ENCODE measurements at regions not wholly inside any gene's neighbourhood (a gene's known extent, or its start where the extent isn't known, plus 50 kb on each side); places are given as distances from the start of the nearest gene placed in this dataset.

- DNase-seq, result no peak
These were observed 155.1 kb upstream of the SMIM23 start for GRCh38 chr5:171630350-171631065.

- no peak for DNase-seq
These were observed 153.0 kb upstream of the SMIM23 start for GRCh38 chr5:171632616-171633015.

- no peak for DNase-seq
These were observed 151.7 kb upstream of the SMIM23 start for GRCh38 chr5:171633776-171634470.

GRCh38 chr5:171634511-171634910, 151.1 kb upstream of the SMIM23 start:
- DNase-seq, result no peak

GRCh38 chr5:171635028-171635427, 150.6 kb upstream of the SMIM23 start:
- DNase-seq, result no peak

- no peak for DNase-seq
These were observed 149.9 kb upstream of the SMIM23 start for GRCh38 chr5:171635561-171636245.

- DNase-seq, result no peak
These were observed 147.8 kb upstream of the SMIM23 start for GRCh38 chr5:171637811-171638210.

- DNase-seq, result no peak
These were observed 146.4 kb upstream of the SMIM23 start for GRCh38 chr5:171639205-171639621.

- no peak for DNase-seq
These were observed 145.7 kb upstream of the SMIM23 start for GRCh38 chr5:171639966-171640365.

- no peak for DNase-seq
These were observed 145.1 kb upstream of the SMIM23 start for GRCh38 chr5:171640480-171640879.

GRCh38 chr5:171641891-171642290, 143.7 kb upstream of the SMIM23 start:
- no peak for DNase-seq

- no peak for DNase-seq
These were observed 142.7 kb upstream of the SMIM23 start for GRCh38 chr5:171642894-171643293.

GRCh38 chr5:171644536-171644935, 141.1 kb upstream of the SMIM23 start:
- no peak for DNase-seq

- DNase-seq, result no peak
These were observed 139.2 kb upstream of the SMIM23 start for GRCh38 chr5:171646102-171647042.

- DNase-seq, result no peak
These were observed 138.3 kb upstream of the SMIM23 start for GRCh38 chr5:171647043-171647903.

GRCh38 chr5:171647904-171648260, 137.7 kb upstream of the SMIM23 start:
- DNase-seq, result no peak

- no peak for DNase-seq
These were observed 137.1 kb upstream of the SMIM23 start for GRCh38 chr5:171648279-171649074.

GRCh38 chr5:171649075-171649401, 136.6 kb upstream of the SMIM23 start:
- no peak for DNase-seq

- no peak for DNase-seq
These were observed 135.0 kb upstream of the SMIM23 start for GRCh38 chr5:171650597-171650996.

GRCh38 chr5:171651102-171651501, 134.5 kb upstream of the SMIM23 start:
- DNase-seq, result no peak

GRCh38 chr5:171654881-171655280, 130.7 kb upstream of the SMIM23 start:
- DNase-seq, result no peak

All from hippocampal formation (tissue), 2 donors.